Right cardiac atrium (tissue), 5 donors: ENCODE measurements at regions not wholly inside any gene's neighbourhood (a gene's known extent, or its start where the extent isn't known, plus 50 kb on each side); places are given as distances from the start of the nearest gene placed in this dataset.

Experiments used
- ATAC-seq, 2 donors: fragments of 200-7000 bp; cut with Tn5 transposase; one replicate each; pipeline versions ENCODE4 v1.8.0 to v1.9.1; 2020; ENCODE audit warnings: moderate library complexity in 2 of 2, mild to moderate bottlenecking in 1 of 2
- DNase-seq, 3 donors: peaks; one replicate each; pipeline ENCODE4 v3.0.0-alpha.2; 2020
- H3K27ac ChIP-seq: one replicate; pipeline ENCODE4 v1.5.1; 2013; ENCODE audit warnings: mild to moderate bottlenecking, low read length, control low read depth, moderate library complexity
- H3K27me3 ChIP-seq: one replicate; pipeline ENCODE4 v1.6.1; 2013; ENCODE audit not compliant: control insufficient read depth, insufficient read depth
- H3K4me1 ChIP-seq: one replicate; pipeline ENCODE4 v1.6.1; 2013; ENCODE audit warnings: low read length; ENCODE audit not compliant: control insufficient read depth, insufficient read depth
- H3K4me3 ChIP-seq: one replicate; pipeline ENCODE4 v1.5.1; 2013; ENCODE audit warnings: low read length, control low read depth
- H3K9me3 ChIP-seq: one replicate; pipeline ENCODE4 v1.6.1; 2013; ENCODE audit warnings: low read length; ENCODE audit not compliant: control insufficient read depth
- WGBS: extraction: QIAGEN DNeasy Blood & Tissue Kit; methylation state at CpG from one replicate; pipeline ENCODE4 v1.1.7; 2013; 5-methylcytosine and 5-hydroxymethylcytosine counted together
- intact Hi-C, 4 donors: fragments of 100-400 bp; cut with DNase I; formaldehyde crosslinking; loops; one replicate each; pipeline versions ENCODE4 v1.11.0 to v1.14.0; 2022 to 2023
- donor health status: healthy with polysubstance abuse.
- donor health status: DM: no; HTN: yes; CAD: no.
- donor health status: DM: no; HTN: no; CAD: no.
- donor health status: DM: no; HTN: yes; CAD: no; lungs with severe emphysema.
- donor health status: DM: yes; HTN: yes; CAD: no.

DNA sequence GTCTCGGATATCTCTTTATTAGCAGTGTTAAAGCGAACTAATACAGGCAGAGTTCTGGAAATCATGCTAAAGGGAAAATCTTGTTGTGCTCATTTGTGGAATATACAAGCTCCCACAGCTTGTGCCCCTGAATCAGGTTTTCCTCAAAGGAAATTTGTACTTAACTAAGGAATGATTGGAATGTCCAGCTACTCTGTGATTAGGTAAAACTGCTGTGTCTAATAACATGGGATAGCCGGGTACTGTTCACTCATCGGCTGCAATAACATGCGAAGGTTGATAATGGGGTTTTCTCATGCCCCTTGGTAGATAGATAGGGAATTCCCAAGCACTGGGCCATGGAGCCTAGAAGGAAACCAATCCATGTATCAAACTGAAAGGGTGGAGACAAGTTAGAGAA lies 306.7 kb downstream of the NR2F1-AS1 start:
- ATAC-seq, result peak; percentile 60 to 79
- intact Hi-C loops, result no loop called here
- Histone ChIP-seq H3K27me3 (no peaks in the 10 kb centered on the region), H3K4me1 (no peaks in the 10 kb centered on the region), H3K27ac (no peak overlapping the region), H3K4me3 (no peak overlapping the region), H3K9me3 (no peaks in the 10 kb centered on the region)
- 60% methylated on average over 5 of the region's 5 CpGs for WGBS
- DNase-seq, result no peak

DNA sequence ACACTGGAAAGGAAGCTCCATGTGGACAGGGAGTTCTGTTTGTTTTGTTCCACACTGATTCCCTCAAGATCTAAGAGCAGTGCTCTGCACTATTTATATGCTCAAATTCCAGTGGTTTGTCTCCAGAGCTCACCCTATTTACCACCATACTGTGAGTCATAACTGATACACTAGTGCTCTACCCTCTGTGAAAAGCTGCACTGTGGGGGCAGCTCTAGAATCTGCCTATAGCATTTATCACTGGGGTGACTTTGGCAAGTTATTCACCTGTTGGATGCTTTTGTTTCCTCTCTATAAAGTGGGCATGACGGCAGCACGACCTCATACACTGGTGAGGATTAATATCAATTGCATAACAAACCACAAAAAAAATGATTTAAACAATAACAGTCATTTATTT lies 307.8 kb downstream of the NR2F1-AS1 start:
- no peak overlapping the region for H3K4me3 ChIP-seq
- no peaks in the 10 kb centered on the region for H3K9me3 ChIP-seq
- no peaks in the 10 kb centered on the region for H3K4me1 ChIP-seq
- no peak overlapping the region for H3K27ac ChIP-seq
- intact Hi-C loops, result no loop called here
- DNase-seq (no peak), ATAC-seq (no peak)
- no peaks in the 10 kb centered on the region for H3K27me3 ChIP-seq
- WGBS, result 92% methylated on average over 2 of the region's 2 CpGs

GRCh38 chr5:93272108-93272507 lies 308.9 kb downstream of the NR2F1-AS1 start:
- ATAC-seq (no peak), DNase-seq (no peak)
- intact Hi-C loops, result no loop called here
- Histone ChIP-seq H3K9me3 (no peaks in the 10 kb centered on the region), H3K4me3 (no peak overlapping the region), H3K27ac (no peak overlapping the region), H3K27me3 (no peaks in the 10 kb centered on the region), H3K4me1 (no peaks in the 10 kb centered on the region)
- 69% methylated on average over 5 of the region's 5 CpGs for WGBS

DNA sequence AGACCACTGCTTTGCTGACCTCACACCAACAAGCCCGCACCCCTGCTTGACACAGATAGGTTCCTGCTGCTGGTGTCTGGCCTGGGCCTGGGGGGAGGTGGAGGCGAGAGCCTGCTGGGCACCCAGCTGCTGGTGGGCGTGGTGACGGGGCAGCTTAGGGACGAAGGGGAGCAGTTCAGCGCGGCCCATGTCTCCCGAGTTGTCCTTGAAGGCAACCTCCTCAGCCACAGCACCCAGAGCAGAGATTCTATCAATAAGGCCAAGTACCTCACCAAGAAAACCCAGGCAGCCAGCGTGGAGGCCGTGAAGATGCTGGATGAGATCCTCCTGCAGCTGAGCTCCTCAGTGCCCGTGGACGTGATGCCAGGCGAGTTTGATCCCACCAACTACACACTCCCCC lies 313.3 kb downstream of the NR2F1-AS1 start:
- Histone ChIP-seq H3K9me3 (no peaks in the 10 kb centered on the region), H3K4me3 (no peak overlapping the region), H3K27ac (no peak overlapping the region), H3K27me3 (no peaks in the 10 kb centered on the region), H3K4me1 (no peaks in the 10 kb centered on the region)
- DNase-seq (no peak), ATAC-seq (no peak)
- intact Hi-C loops, result no loop called here
- 94% methylated on average over 13 of the region's 13 CpGs for WGBS

GRCh38 chr5:93267276-93267675 lies 313.7 kb downstream of the NR2F1-AS1 start:
- ATAC-seq (no peak), DNase-seq (no peak)
- intact Hi-C loops, result no loop called here
- Histone ChIP-seq H3K27me3 (no peaks in the 10 kb centered on the region), H3K4me1 (no peaks in the 10 kb centered on the region), H3K9me3 (no peaks in the 10 kb centered on the region), H3K4me3 (no peak overlapping the region), H3K27ac (no peak overlapping the region)
- 98% methylated on average over 20 of the region's 20 CpGs for WGBS

DNA sequence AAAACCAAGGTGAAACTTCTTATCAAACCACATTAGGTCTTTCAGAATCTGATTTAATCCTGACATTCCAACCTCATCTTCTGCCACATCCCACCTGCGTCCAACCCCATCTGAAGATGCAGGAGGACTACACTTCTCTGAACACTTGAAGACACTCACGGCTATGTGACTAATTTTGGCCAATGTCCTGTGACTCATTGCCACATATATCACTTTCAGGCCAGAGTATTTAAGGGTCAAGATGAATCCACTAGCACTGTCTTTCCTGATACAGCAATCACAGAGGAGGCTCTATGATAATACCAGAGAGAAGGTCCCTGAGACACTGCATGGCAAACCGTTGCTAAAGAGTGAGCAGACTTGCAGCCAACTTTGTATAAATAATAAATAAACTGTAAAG lies 323.4 kb downstream of the NR2F1-AS1 start:
- DNase-seq, result no peak
- Histone ChIP-seq H3K4me3 (no peak overlapping the region), H3K4me1 (no peaks in the 10 kb centered on the region), H3K9me3 (no peaks in the 10 kb centered on the region), H3K27me3 (no peaks in the 10 kb centered on the region), H3K27ac (no peak overlapping the region)
- ATAC-seq, result no peak
- WGBS, result 79% methylated on average over 3 of the region's 3 CpGs
- intact Hi-C loops, result loop anchor here in 1 of 4 donors (10.0 kb wide), 1 partner anchor 163 kb away; no protein-coding TSS in a partner anchor

DNA sequence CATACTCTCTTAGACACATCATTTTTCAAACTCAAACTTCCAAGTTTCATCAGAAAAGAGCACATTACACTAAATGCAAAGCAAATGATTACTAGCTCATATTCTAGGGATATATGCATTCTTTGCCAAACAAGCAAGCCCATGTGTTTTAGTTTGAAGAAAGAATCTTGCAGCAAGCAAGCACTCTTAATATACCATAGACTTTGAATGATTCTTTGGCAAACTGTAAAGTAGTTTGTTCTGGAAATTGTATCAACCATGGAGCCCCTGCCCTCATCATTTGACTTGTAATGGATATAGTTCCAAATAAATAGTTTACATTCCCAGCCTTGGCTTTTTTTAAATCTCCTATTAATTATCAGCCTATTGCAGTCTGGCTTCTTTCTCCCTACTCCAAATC lies 325.2 kb downstream of the NR2F1-AS1 start:
- Histone ChIP-seq H3K4me3 (no peak overlapping the region), H3K9me3 (no peaks in the 10 kb centered on the region), H3K27me3 (no peaks in the 10 kb centered on the region), H3K4me1 (no peaks in the 10 kb centered on the region), H3K27ac (no peak overlapping the region)
- intact Hi-C loops, result loop anchor here in 1 of 4 donors (10.0 kb wide), 1 partner anchor 161 kb away; no protein-coding TSS in a partner anchor
- ATAC-seq (no peak), DNase-seq (no peak)

GRCh38 chr5:93252165-93252564 lies 328.9 kb downstream of the NR2F1-AS1 start:
- no peaks in the 10 kb centered on the region for H3K4me1 ChIP-seq
- ATAC-seq, result no peak
- 88% methylated on average over 4 of the region's 4 CpGs for WGBS

GRCh38 chr5:93251347-93251746 lies 329.7 kb downstream of the NR2F1-AS1 start:
- ATAC-seq (no peak), DNase-seq (no peak)
- no peak overlapping the region for H3K4me3 ChIP-seq
- H3K4me1 ChIP-seq, result no peaks in the 10 kb centered on the region
- H3K27me3 ChIP-seq, result no peaks in the 10 kb centered on the region
- 86% methylated on average over 2 of the region's 2 CpGs for WGBS
- intact Hi-C loops, result loop anchor here in 1 of 4 donors (10.0 kb wide), 1 partner anchor 157 kb away; no protein-coding TSS in a partner anchor
- H3K27ac ChIP-seq, result no peak overlapping the region
- no peaks in the 10 kb centered on the region for H3K9me3 ChIP-seq

More at GRCh38 chr5:93252165-93252564, 328.9 kb downstream of the NR2F1-AS1 start:
- Histone ChIP-seq H3K9me3 (no peaks in the 10 kb centered on the region), H3K27ac (no peak overlapping the region), H3K4me3 (no peak overlapping the region), H3K27me3 (no peaks in the 10 kb centered on the region)
- intact Hi-C loops, result loop anchor here in 1 of 4 donors (10.0 kb wide), 1 partner anchor 157 kb away; no protein-coding TSS in a partner anchor
- no peak for DNase-seq

DNA sequence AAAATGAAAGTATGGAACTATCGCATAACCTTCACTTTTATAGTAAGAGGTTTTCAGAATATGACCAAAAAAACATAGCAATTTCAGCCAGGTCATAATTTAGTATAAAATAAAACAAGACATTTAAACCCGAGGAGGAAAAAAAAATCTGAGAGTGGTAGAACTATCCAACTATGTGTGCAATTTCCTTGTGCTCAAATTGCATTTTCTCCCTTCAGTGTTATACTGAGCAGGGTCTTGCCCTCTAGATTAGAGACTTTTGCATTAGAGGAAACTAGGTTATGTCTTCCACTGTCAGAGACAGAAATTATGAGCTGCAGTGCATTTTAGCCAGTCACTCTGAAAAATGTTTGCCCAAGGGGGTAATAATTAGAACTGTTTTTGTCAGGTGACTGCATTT lies 330.6 kb downstream of the NR2F1-AS1 start:
- Histone ChIP-seq H3K4me3 (no peak overlapping the region), H3K27ac (no peak overlapping the region), H3K4me1 (no peaks in the 10 kb centered on the region), H3K9me3 (no peaks in the 10 kb centered on the region), H3K27me3 (no peaks in the 10 kb centered on the region)
- DNase-seq (no peak), ATAC-seq (no peak)
- intact Hi-C loops, result loop anchor here in 1 of 4 donors (10.0 kb wide), 1 partner anchor 156 kb away; no protein-coding TSS in a partner anchor
- 40% methylated on average over 2 of the region's 2 CpGs for WGBS

- ATAC-seq, result peak; percentile 57 to 76
- DNase-seq, result peak; percentile 18 to 44 (median 44)
- Histone ChIP-seq H3K4me3 (peak overlapping the region; percentile 44), H3K4me1 (no peaks in the 10 kb centered on the region), H3K9me3 (no peaks in the 10 kb centered on the region), H3K27me3 (no peaks in the 10 kb centered on the region), H3K27ac (peak overlapping the region; percentile 86)
- intact Hi-C loops, result loop anchor here in 1 of 4 donors (10.0 kb wide), 1 partner anchor 155 kb away; no protein-coding TSS in a partner anchor
- WGBS, result 55% methylated on average over 11 of the region's 11 CpGs
These were observed 331.2 kb downstream of the NR2F1-AS1 start for GRCh38 chr5:93249651-93250289.
